IMR-90 (cell line): ENCODE measurements at regions not wholly inside any gene's neighbourhood (a gene's known extent, or its start where the extent isn't known, plus 50 kb on each side); places are given as distances from the start of the nearest gene placed in this dataset.
"Not testable (repeated sequence)": the region's sequence is repeated elsewhere in the genome, so short reads cannot be mapped to it uniquely, and the experiment has no call there.

ENCODE experiments used
- ATAC-seq: fragments of 200-7000 bp; cut with Tn5 transposase; 2 replicates; pipeline ENCODE4 v1.9.1; 2020; ENCODE audit warnings: low read depth, mild to moderate bottlenecking, moderate library complexity
- BruUV-seq: library from RNA; stranded (reverse); fragments of 400-500 nt; replicated peaks from 2 replicates; lab custom pipeline; 2021; lab: Mats Ljungman, UMichigan
- CTCF ChIA-PET: fragments of 300-600 bp; formaldehyde crosslinking; extraction: SDS; loops from one replicate; lab custom pipeline; 2021; ENCODE audit warnings: antibody characterized with exemption; lab: Yijun Ruan, JAX
- POLR2A ChIA-PET: fragments of 300-600 bp; sonication (Branson Sonifier 250); formaldehyde crosslinking; loops from one replicate; lab custom pipeline; 2022; ENCODE audit warnings: antibody characterized with exemption; ENCODE audit not compliant: unreplicated experiment; lab: Charles Lee
- DNase-seq: peaks from one replicate; pipeline ENCODE4 v3.0.0; 2013
- H2AFZ ChIP-seq: replicated peaks from 2 replicates; pipeline ENCODE3; 2013; ENCODE audit warnings: low read length, mild to moderate bottlenecking; ENCODE audit not compliant: poor library complexity
- H2AK5ac ChIP-seq: 2 replicates; pipeline ENCODE4 v1.6.1; 2013; ENCODE audit warnings: low read depth, low read length, inconsistent platforms
- H2AK9ac ChIP-seq: replicated peaks from 2 replicates; pipeline ENCODE3; 2013; ENCODE audit warnings: mild to moderate bottlenecking, low read depth, low read length, moderate library complexity; ENCODE audit not compliant: poor library complexity
- H2BK120ac ChIP-seq: 2 replicates; pipeline ENCODE4 v1.6.1; 2013; ENCODE audit warnings: low read depth, low read length, inconsistent platforms
- H2BK15ac ChIP-seq: 3 replicates; pipeline ENCODE4 v1.6.1; 2013; ENCODE audit warnings: low read depth, low read length, inconsistent platforms
- H2BK20ac ChIP-seq: 2 replicates; pipeline ENCODE4 v1.6.1; 2013; ENCODE audit warnings: low read depth, mild to moderate bottlenecking, inconsistent platforms, low read length, moderate library complexity
- H2BK5ac ChIP-seq: 2 replicates; pipeline ENCODE4 v1.6.1; 2013; ENCODE audit warnings: mild to moderate bottlenecking, low read depth, low read length, inconsistent platforms; ENCODE audit not compliant: poor library complexity, severe bottlenecking
- H3K14ac ChIP-seq: replicated peaks from 2 replicates; pipeline ENCODE4 v1.6.1; 2013; ENCODE audit warnings: low read depth, low read length, inconsistent platforms
- H3K18ac ChIP-seq: 2 replicates; pipeline ENCODE4 v1.6.1; 2013; ENCODE audit warnings: low read depth, low read length, control low read depth
- H3K23ac ChIP-seq: 2 replicates; pipeline ENCODE4 v1.6.1; 2013; ENCODE audit warnings: low read depth, low read length, inconsistent platforms
- H3K27ac ChIP-seq: 2 replicates; pipeline ENCODE4 v1.5.1; 2013; ENCODE audit warnings: mild to moderate bottlenecking, control low read depth, low read length; ENCODE audit not compliant: insufficient read depth
- H3K27me3 ChIP-seq: 2 replicates; pipeline ENCODE4 v1.6.1; 2013; ENCODE audit warnings: low read length; ENCODE audit not compliant: control insufficient read depth, insufficient read depth
- H3K36me3 ChIP-seq: 2 replicates; pipeline ENCODE4 v1.6.1; 2013; ENCODE audit warnings: low read length, mixed read lengths; ENCODE audit not compliant: control insufficient read depth, insufficient read depth
- H3K4ac ChIP-seq: 2 replicates; pipeline ENCODE4 v1.6.1; 2013; ENCODE audit warnings: low read depth, low read length, inconsistent platforms
- H3K4me1 ChIP-seq: 2 replicates; pipeline ENCODE4 v1.6.1; 2013; ENCODE audit warnings: low read length, mixed read lengths; ENCODE audit not compliant: control insufficient read depth, insufficient read depth
- H3K4me2 ChIP-seq: 2 replicates; pipeline ENCODE4 v1.6.1; 2013; ENCODE audit warnings: low read depth, mild to moderate bottlenecking, control low read depth, low read length, moderate library complexity
- H3K4me3 ChIP-seq: 2 replicates; pipeline ENCODE4 v1.5.1; 2013; ENCODE audit warnings: low read depth, mild to moderate bottlenecking, control low read depth, low read length, moderate library complexity; ENCODE audit not compliant: insufficient read depth
- H3K56ac ChIP-seq: 2 replicates; pipeline ENCODE4 v1.6.1; 2013; ENCODE audit warnings: low read length, inconsistent platforms; ENCODE audit not compliant: insufficient read depth; ENCODE audit errors: extremely low read depth
- H3K79me1 ChIP-seq, 2 experiments: 2 replicates each; pipeline ENCODE4 v1.6.1; 2013; ENCODE audit warnings: low read length in 2 of 2, inconsistent platforms in 1 of 2, low read depth in 1 of 2
- H3K9ac ChIP-seq: 2 replicates; pipeline ENCODE4 v1.6.1; 2013; ENCODE audit warnings: low read depth, low read length, control low read depth
- H3K9me1 ChIP-seq: 2 replicates; pipeline ENCODE4 v1.6.1; 2013; ENCODE audit warnings: low read length, inconsistent platforms; ENCODE audit not compliant: insufficient read depth
- H3K9me3 ChIP-seq: 2 replicates; pipeline ENCODE4 v1.6.1; 2013; ENCODE audit warnings: low read length; ENCODE audit not compliant: control insufficient read depth, insufficient read depth
- H4K20me1 ChIP-seq: 2 replicates; pipeline ENCODE4 v1.6.1; 2013; ENCODE audit warnings: low read length, inconsistent platforms; ENCODE audit not compliant: insufficient read depth
- H4K5ac ChIP-seq: 2 replicates; pipeline ENCODE4 v1.6.1; 2013; ENCODE audit warnings: mild to moderate bottlenecking, low read depth, low read length, control low read depth
- H4K8ac ChIP-seq, 2 experiments: 2 replicates each; pipeline ENCODE4 v1.6.1; 2013; ENCODE audit warnings: low read depth in 2 of 2, low read length in 2 of 2, control low read depth in 1 of 2, inconsistent platforms in 1 of 2
- H4K91ac ChIP-seq: 2 replicates; pipeline ENCODE4 v1.6.1; 2013; ENCODE audit warnings: low read depth, low read length, inconsistent platforms; ENCODE audit not compliant: insufficient read depth
- WGBS, 2 experiments: methylation state at CpG; one replicate each; pipeline versions ENCODE4 v1.1.5 to v1.1.7; 2013; ENCODE audit warnings: missing lambda C conversion rate in 2 of 2; ENCODE audit not compliant: insufficient read length in 1 of 2; ENCODE audit errors: extremely low coverage in 2 of 2; 5-methylcytosine and 5-hydroxymethylcytosine counted together
- dilution Hi-C: fragments of 300-500 bp; cut with HindIII; formaldehyde crosslinking; loops from one replicate; pipeline ENCODE4 v1.14.3; 2018; ENCODE audit warnings: low sequenced_read_pairs; ENCODE audit not compliant: unreplicated experiment
- in situ Hi-C: fragments of 300-500 bp; cut with MboI; formaldehyde crosslinking; loops from 3 replicates; pipeline ENCODE4 v1.14.3; 2019; ENCODE audit warnings: low sequenced_read_pairs, inconsistent platforms, mixed read lengths
- intact Hi-C: fragments of 100-400 bp; cut with micrococcal nuclease; formaldehyde crosslinking; loops from 2 replicates; pipeline ENCODE4 v1.10.0; 2022

DNA sequence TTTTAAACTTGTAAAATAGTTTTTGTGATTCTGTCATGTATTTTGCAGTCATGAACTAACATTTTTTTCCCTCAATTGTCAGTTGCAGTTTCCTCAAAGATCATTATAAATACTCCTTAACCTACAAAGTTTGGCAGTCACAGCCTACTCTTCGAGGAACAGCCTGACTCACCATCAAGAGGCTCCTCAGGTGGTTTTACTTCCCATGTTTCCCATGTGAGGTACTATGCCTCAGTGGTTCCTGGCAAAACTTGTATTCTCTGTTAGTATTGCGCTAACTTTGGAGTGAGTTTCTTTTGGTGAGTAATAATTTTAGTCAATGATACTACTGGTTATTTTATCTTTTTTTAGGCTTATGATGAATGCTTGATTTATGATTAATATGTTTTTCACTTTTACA, 513.7 kb downstream of the SPATA31A6 start:
- intact Hi-C loops, DNase-seq, H3K56ac ChIP-seq, H3K4me2 ChIP-seq, H3K36me3 ChIP-seq, H3K23ac ChIP-seq, ATAC-seq, H2BK20ac ChIP-seq, H3K4me1 ChIP-seq, H2AK9ac ChIP-seq, CTCF ChIA-PET, H2BK15ac ChIP-seq, dilution Hi-C loops, H3K27ac ChIP-seq, H3K4me3 ChIP-seq, H2AFZ ChIP-seq, H2BK120ac ChIP-seq, H3K9me1 ChIP-seq, H4K5ac ChIP-seq, H4K20me1 ChIP-seq, H3K9me3 ChIP-seq, BruUV-seq, H3K27me3 ChIP-seq, in situ Hi-C loops, H2AK5ac ChIP-seq, POLR2A ChIA-PET, H3K9ac ChIP-seq, H3K4ac ChIP-seq, H4K8ac ChIP-seq, H3K79me1 ChIP-seq, H2BK5ac ChIP-seq, H3K14ac ChIP-seq, H3K18ac ChIP-seq, H4K91ac ChIP-seq: not testable (repeated sequence)
- WGBS, 2 experiments: no CpG with 5 or more reads among the region's 2 CpGs

DNA sequence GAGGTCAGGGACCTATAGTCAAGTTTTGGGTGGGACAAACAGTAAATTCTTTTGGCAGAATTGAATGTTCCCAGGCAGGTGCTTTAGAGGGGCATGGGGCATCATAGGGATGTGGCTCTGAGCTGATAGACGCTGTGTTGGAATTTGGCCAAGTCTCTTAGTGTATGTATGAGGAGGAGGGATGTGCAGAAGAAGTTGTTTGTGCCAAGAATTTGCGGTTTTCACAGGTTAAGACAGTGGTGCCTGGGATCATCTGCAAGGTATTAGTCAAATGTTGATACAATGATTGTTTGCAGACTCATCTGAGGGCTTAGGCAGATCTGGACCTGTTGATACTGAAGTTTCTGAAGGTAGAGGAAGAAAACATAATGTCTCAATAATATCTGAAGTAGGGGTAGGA, 519.4 kb downstream of the SPATA31A6 start:
- H3K14ac ChIP-seq, H3K27ac ChIP-seq, BruUV-seq, H3K4ac ChIP-seq, H4K8ac ChIP-seq, H3K4me2 ChIP-seq, H2BK15ac ChIP-seq, H3K56ac ChIP-seq, H2BK120ac ChIP-seq, H4K20me1 ChIP-seq, intact Hi-C loops, in situ Hi-C loops, DNase-seq, H3K23ac ChIP-seq, dilution Hi-C loops, ATAC-seq, H2AFZ ChIP-seq, H3K27me3 ChIP-seq, H4K91ac ChIP-seq, H3K4me3 ChIP-seq, H3K9ac ChIP-seq, H2BK20ac ChIP-seq, H3K4me1 ChIP-seq, H2AK9ac ChIP-seq, POLR2A ChIA-PET, H3K9me3 ChIP-seq, H3K9me1 ChIP-seq, H3K18ac ChIP-seq, H2BK5ac ChIP-seq, H3K36me3 ChIP-seq, CTCF ChIA-PET, H3K79me1 ChIP-seq, H2AK5ac ChIP-seq, H4K5ac ChIP-seq: not testable (repeated sequence)
- WGBS, 2 experiments: no CpG with 5 or more reads among the region's 2 CpGs
